Skeletal muscle satellite cell (primary cell): ENCODE measurements at regions not wholly inside any gene's neighbourhood (a gene's known extent, or its start where the extent isn't known, plus 50 kb on each side); places are given as distances from the start of the nearest gene placed in this dataset.

Experiments used
- H3K27me3 ChIP-seq: 2 replicates; pipeline ENCODE4 v1.7.0; 2013; ENCODE audit warnings: low read length; ENCODE audit not compliant: control insufficient read depth, insufficient read depth
- H3K36me3 ChIP-seq: 2 replicates; pipeline ENCODE4 v1.7.0; 2013; ENCODE audit warnings: mild to moderate bottlenecking, control low read depth, low read length; ENCODE audit not compliant: insufficient read depth
- H3K4me1 ChIP-seq: 2 replicates; pipeline ENCODE4 v1.7.0; 2013; ENCODE audit warnings: low read length; ENCODE audit not compliant: control insufficient read depth, insufficient read depth
- H3K4me2 ChIP-seq: 2 replicates; pipeline ENCODE4 v1.7.0; 2013; ENCODE audit warnings: mild to moderate bottlenecking, low read length
- H3K4me3 ChIP-seq: 2 replicates; pipeline ENCODE4 v1.7.0; 2013; ENCODE audit warnings: low read length
- H3K9ac ChIP-seq: 2 replicates; pipeline ENCODE4 v1.7.0; 2013; ENCODE audit warnings: mild to moderate bottlenecking, low read depth, low read length, moderate library complexity
- H3K9me3 ChIP-seq: replicated peaks from 2 replicates; pipeline ENCODE4 v1.7.0; 2013; ENCODE audit warnings: mild to moderate bottlenecking, control low read depth, low read length

DNA sequence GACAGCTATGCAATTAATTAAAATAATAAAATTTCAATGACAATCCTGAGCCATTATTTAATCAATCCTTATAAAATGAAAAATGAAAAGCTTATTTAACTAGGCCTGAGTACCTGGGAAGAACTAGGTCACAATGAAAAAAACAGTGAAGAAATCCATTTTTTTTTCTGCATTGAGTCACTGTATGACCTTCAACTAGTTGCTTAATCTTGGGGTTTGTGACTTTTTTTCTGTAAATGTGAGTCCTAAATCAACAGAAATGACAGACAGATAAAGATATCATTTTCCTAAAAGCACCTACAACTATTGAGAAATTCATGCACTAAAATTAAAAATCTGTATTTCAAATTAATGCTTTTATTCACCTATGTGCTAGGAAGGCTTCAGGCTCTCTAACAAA, 96.8 kb downstream of the TMEM26 start:
- Histone ChIP-seq H3K27me3 (no peaks in the 10 kb centered on the region), H3K36me3 (no peaks in the 10 kb centered on the region), H3K9ac (no peak overlapping the region), H3K4me1 (no peaks in the 10 kb centered on the region), H3K9me3 (no peaks in the 10 kb centered on the region), H3K4me2 (no peak overlapping the region), H3K4me3 (no peak overlapping the region)

DNA sequence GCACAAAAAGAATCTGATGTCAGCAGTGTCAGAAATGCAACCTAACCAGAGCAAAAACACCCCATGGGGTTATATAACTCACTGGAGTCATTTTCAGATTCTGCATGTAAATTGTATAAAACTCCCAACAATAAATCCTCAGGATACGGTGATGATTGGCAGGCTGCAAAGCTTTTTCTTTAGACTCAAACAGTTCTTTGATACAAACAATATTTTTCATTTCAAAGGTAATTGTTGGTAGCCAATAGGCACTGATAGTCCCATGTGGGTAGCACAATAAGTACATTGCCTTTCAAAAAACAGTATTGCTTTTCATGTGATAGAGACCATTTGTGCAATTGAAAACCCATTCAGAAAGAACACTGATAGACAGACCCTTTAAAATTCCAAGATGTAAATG, 98.0 kb downstream of the TMEM26 start:
- no peak overlapping the region for H3K4me2 ChIP-seq
- no peaks in the 10 kb centered on the region for H3K27me3 ChIP-seq

GRCh38 chr10:61354401-61354975, 98.7 kb downstream of the TMEM26 start:
- no peak overlapping the region for H3K4me2 ChIP-seq
- H3K9ac ChIP-seq: no peak overlapping the region
- H3K36me3 ChIP-seq: no peaks in the 10 kb centered on the region
- H3K9me3 ChIP-seq: no peaks in the 10 kb centered on the region
- H3K4me1 ChIP-seq: no peaks in the 10 kb centered on the region
- no peak overlapping the region for H3K4me3 ChIP-seq
- no peaks in the 10 kb centered on the region for H3K27me3 ChIP-seq

More for the DNA sequence above, 98.0 kb downstream of the TMEM26 start:
- Histone ChIP-seq H3K36me3 (no peaks in the 10 kb centered on the region), H3K9ac (no peak overlapping the region), H3K9me3 (no peaks in the 10 kb centered on the region), H3K4me3 (no peak overlapping the region), H3K4me1 (no peaks in the 10 kb centered on the region)

GRCh38 chr10:61350794-61351193, 102.4 kb downstream of the TMEM26 start:
- H3K4me3 ChIP-seq: no peak overlapping the region
- H3K4me2 ChIP-seq: no peak overlapping the region
- H3K9ac ChIP-seq: no peak overlapping the region
- H3K36me3 ChIP-seq: no peaks in the 10 kb centered on the region
- no peaks in the 10 kb centered on the region for H3K9me3 ChIP-seq
- H3K27me3 ChIP-seq: no peaks in the 10 kb centered on the region
- no peaks in the 10 kb centered on the region for H3K4me1 ChIP-seq

DNA sequence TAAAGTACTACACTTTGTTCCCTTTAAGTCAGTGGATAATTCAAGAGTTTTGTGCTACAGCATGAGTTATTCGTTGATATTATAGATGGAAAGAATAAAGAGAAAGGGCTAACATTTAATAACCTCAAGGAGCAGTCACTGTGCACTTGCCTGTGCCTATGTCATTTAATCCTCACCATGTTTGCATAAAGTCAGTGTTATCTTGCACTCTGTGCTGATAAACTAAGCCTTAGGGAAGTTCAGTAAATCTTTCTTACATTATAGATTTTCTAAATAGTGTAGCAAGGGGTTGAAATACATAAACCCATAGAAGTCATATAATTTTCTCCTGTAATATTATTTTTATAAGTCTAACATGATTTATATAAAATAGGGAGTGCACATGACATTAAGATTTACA, 103.1 kb downstream of the TMEM26 start:
- Histone ChIP-seq H3K27me3 (no peaks in the 10 kb centered on the region), H3K4me2 (no peak overlapping the region), H3K4me3 (no peak overlapping the region), H3K9me3 (no peaks in the 10 kb centered on the region), H3K36me3 (no peaks in the 10 kb centered on the region), H3K9ac (no peak overlapping the region), H3K4me1 (no peaks in the 10 kb centered on the region)

DNA sequence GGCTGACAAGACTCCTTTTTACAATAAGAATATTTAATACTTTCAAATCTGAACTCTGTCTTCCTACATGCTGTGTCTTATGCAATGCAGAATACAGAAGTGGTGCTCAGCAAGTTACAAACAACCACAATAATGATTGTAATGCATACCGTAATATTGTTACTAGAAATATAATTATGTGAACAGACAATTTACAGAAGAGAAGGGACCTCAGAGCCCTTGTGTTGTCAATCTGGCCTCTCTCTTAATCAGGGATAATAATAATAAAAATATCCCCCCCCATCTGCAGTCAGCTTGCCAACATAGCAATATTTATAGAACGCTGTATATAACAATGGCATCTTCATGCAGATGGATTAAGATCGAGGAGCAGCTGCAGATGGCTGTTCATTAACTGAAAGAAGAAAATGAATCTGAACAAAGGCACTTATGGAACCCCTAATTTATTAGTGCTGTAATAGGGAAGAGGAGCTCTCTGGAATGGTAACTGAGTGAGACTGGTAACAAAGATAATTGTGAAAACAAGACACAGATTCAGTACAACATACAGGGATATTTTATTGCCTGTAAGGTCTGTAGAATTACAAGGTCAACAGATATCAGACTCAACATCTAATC, 106.3 kb downstream of the TMEM26 start:
- Histone ChIP-seq H3K4me3 (no peak overlapping the region), H3K4me2 (no peak overlapping the region), H3K9me3 (no peaks in the 10 kb centered on the region), H3K27me3 (no peaks in the 10 kb centered on the region), H3K4me1 (no peaks in the 10 kb centered on the region), H3K9ac (no peak overlapping the region), H3K36me3 (no peaks in the 10 kb centered on the region)

DNA sequence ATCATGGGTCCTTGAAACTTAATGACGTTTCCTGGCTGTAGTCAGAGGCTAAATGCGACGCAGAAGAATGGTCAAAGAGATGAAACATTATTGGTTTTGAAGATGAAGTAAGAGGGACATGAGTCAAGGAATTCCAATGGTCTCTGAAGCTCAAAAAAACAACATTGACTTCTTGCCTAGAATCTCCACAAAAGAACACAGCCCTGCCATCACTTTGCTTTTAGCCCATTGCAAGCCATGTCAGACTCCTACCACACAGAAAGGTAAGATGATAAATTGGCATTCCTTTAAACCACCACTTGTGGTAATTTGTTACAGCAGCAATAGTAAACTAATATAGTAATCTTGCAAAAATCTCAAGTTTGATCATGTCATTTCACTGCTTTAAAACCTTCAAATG, 109.4 kb downstream of the TMEM26 start:
- Histone ChIP-seq H3K9ac (no peak overlapping the region), H3K4me2 (no peak overlapping the region), H3K9me3 (no peaks in the 10 kb centered on the region), H3K4me3 (no peak overlapping the region), H3K36me3 (no peaks in the 10 kb centered on the region), H3K27me3 (no peaks in the 10 kb centered on the region), H3K4me1 (no peaks in the 10 kb centered on the region)

GRCh38 chr10:61342858-61343572, 110.2 kb downstream of the TMEM26 start:
- H3K9me3 ChIP-seq: no peaks in the 10 kb centered on the region
- H3K27me3 ChIP-seq: no peaks in the 10 kb centered on the region
- H3K36me3 ChIP-seq: no peaks in the 10 kb centered on the region
- H3K9ac ChIP-seq: no peak overlapping the region
- no peak overlapping the region for H3K4me3 ChIP-seq
- no peaks in the 10 kb centered on the region for H3K4me1 ChIP-seq
- no peak overlapping the region for H3K4me2 ChIP-seq

- H3K27me3 ChIP-seq: no peaks in the 10 kb centered on the region
- no peak overlapping the region for H3K4me3 ChIP-seq
- no peaks in the 10 kb centered on the region for H3K9me3 ChIP-seq
- H3K36me3 ChIP-seq: no peaks in the 10 kb centered on the region
- no peak overlapping the region for H3K4me2 ChIP-seq
- H3K9ac ChIP-seq: no peak overlapping the region
- no peaks in the 10 kb centered on the region for H3K4me1 ChIP-seq
Measured at GRCh38 chr10:61341008-61341407, 112.2 kb downstream of the TMEM26 start.

DNA sequence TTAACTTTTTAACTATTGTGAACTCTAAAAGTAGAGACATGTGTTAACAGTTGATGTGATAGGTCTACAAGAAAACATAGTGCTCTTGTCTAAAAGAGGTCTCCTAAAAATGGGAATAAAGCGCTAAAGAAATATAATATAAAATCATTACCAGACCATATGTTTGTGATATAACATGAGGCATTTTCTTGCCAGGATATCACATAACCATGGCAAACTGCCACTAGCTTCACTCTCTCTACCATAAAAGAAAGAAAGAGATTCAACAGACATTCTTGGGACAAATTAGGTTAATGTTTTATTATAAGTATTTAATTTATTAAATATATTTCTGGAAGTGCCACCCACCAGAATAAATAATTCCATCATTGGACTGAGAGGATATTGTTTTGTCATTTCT, 115.0 kb downstream of the TMEM26 start:
- H3K4me2 ChIP-seq: no peak overlapping the region
- H3K9ac ChIP-seq: no peak overlapping the region
- no peaks in the 10 kb centered on the region for H3K4me1 ChIP-seq
- H3K4me3 ChIP-seq: no peak overlapping the region
- H3K27me3 ChIP-seq: no peaks in the 10 kb centered on the region
- H3K36me3 ChIP-seq: no peaks in the 10 kb centered on the region
- no peaks in the 10 kb centered on the region for H3K9me3 ChIP-seq

DNA sequence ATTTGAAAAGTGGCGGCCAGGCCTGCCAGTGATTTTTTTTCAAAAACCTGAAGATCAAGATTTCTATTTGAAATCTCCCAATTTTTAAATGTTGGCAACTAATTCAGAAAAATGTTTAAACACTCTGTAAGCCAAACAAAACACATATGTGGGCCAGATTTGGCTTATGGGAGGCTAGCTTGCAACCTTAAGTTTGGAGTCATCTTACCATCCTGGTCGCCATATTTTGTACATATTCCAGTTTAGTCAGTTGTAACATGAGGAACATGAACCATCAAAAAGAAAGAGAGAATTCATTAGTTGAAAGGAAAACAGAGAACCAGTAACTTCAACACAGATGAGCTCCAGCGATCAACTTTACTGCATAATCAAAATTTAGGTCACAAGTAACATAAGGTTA, 115.4 kb downstream of the TMEM26 start:
- Histone ChIP-seq H3K27me3 (no peaks in the 10 kb centered on the region), H3K9ac (no peak overlapping the region), H3K4me2 (no peak overlapping the region), H3K36me3 (no peaks in the 10 kb centered on the region), H3K4me3 (no peak overlapping the region), H3K4me1 (no peaks in the 10 kb centered on the region), H3K9me3 (no peaks in the 10 kb centered on the region)

DNA sequence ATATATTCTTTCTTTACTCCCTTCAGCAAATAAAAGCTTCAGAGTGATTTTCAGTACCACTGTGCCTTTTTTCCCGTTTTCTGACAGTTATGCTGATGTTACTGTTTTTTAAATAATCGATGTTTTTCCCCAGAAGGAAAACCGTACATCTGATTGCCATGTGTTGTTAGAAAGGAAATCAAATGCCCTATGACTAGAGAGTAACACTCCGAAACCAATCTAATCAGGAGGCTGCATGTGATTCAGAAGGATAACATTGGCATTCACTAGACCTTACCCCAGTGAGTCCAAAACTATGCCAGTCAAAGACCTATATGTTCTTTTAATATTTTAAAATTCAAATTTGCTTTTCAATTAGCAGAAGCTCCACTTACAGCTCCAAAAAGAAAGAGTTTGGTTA, 116.3 kb downstream of the TMEM26 start:
- Histone ChIP-seq H3K4me1 (no peaks in the 10 kb centered on the region), H3K4me2 (no peak overlapping the region), H3K9ac (no peak overlapping the region), H3K4me3 (no peak overlapping the region), H3K36me3 (no peaks in the 10 kb centered on the region), H3K27me3 (no peaks in the 10 kb centered on the region), H3K9me3 (no peaks in the 10 kb centered on the region)
